KMS-11 (cell line): ENCODE measurements at regions not wholly inside any gene's neighbourhood (a gene's known extent, or its start where the extent isn't known, plus 50 kb on each side); places are given as distances from the start of the nearest gene placed in this dataset.

Experiments
- H2AFZ ChIP-seq: fragments of 200-600 bp; sonication (generic); 2 replicates; pipeline ENCODE4 v1.6.1; 2016; ENCODE audit warnings: antibody characterized with exemption, mixed run types, low read depth
- H3K27ac ChIP-seq: fragments of 200-600 bp; sonication (generic); 2 replicates; pipeline ENCODE4 v1.6.1; 2016; ENCODE audit warnings: mild to moderate bottlenecking, mixed run types
- H3K27me3 ChIP-seq: fragments of 200-600 bp; sonication (generic); 2 replicates; pipeline ENCODE4 v1.6.1; 2017; ENCODE audit warnings: mild to moderate bottlenecking, low read depth, mixed run types, moderate library complexity; ENCODE audit not compliant: insufficient read depth
- H3K36me3 ChIP-seq: fragments of 200-600 bp; sonication (generic); 2 replicates; pipeline ENCODE4 v1.6.1; 2017; ENCODE audit warnings: mild to moderate bottlenecking, mixed run types; ENCODE audit not compliant: insufficient read depth
- H3K4me1 ChIP-seq: fragments of 200-600 bp; sonication (generic); 2 replicates; pipeline ENCODE4 v1.6.1; 2016; ENCODE audit warnings: mild to moderate bottlenecking, low read depth, mixed run types; ENCODE audit not compliant: poor library complexity, severe bottlenecking
- H3K4me2 ChIP-seq: fragments of 200-600 bp; sonication (generic); 2 replicates; pipeline ENCODE4 v1.7.0; 2016; ENCODE audit warnings: mild to moderate bottlenecking, mixed run types
- H3K4me3 ChIP-seq: fragments of 200-600 bp; sonication (generic); IDR thresholded peaks from 2 replicates; pipeline ENCODE4 v1.6.1; 2017; ENCODE audit warnings: low read depth, low read length, mixed read lengths; ENCODE audit not compliant: insufficient read depth
- H3K79me2 ChIP-seq: fragments of 200-600 bp; sonication (generic); 2 replicates; pipeline ENCODE4 v1.6.1; 2016; ENCODE audit warnings: low read depth, mixed run types; ENCODE audit not compliant: insufficient read depth
- H3K9ac ChIP-seq: fragments of 200-600 bp; sonication (generic); 2 replicates; pipeline ENCODE4 v1.6.1; 2016; ENCODE audit warnings: mild to moderate bottlenecking, mixed run types
- H4K20me1 ChIP-seq: fragments of 200-600 bp; sonication (generic); 2 replicates; pipeline ENCODE4 v1.6.1; 2016; ENCODE audit warnings: mild to moderate bottlenecking, mixed run types; ENCODE audit not compliant: insufficient read depth
- CTCF ChIP-seq: fragments of 200-600 bp; sonication (generic); conservative IDR thresholded peaks from 2 replicates; pipeline ENCODE4 v1.6.1; 2017; ENCODE audit warnings: low read depth, mild to moderate bottlenecking, antibody characterized with exemption, low read length, moderate library complexity, mixed read lengths

- Histone ChIP-seq H2AFZ (no peak overlapping the region), H3K36me3 (0 out of 2 replicates have a peak, but pooled peaks cover 2% of the 10 kb centered on the region), H3K4me1 (no peaks in the 10 kb centered on the region), H3K4me3 (no peak overlapping the region), H3K79me2 (no peaks in the 10 kb centered on the region), H3K4me2 (no peak overlapping the region), H3K9ac (no peak overlapping the region), H4K20me1 (no peaks in the 10 kb centered on the region), H3K27me3 (no peaks in the 10 kb centered on the region), H3K27ac (no peak overlapping the region)
- TF ChIP-seq CTCF, result no peak
These were observed 84.1 kb downstream of the ACTBL2 start for GRCh38 chr5:57398413-57399093.

- Histone ChIP-seq H3K9ac (no peak overlapping the region), H3K27ac (no peak overlapping the region), H3K4me1 (no peaks in the 10 kb centered on the region), H3K4me3 (no peak overlapping the region), H3K36me3 (no peaks in the 10 kb centered on the region), H3K4me2 (no peak overlapping the region), H2AFZ (no peak overlapping the region), H3K27me3 (no peaks in the 10 kb centered on the region), H3K79me2 (no peaks in the 10 kb centered on the region), H4K20me1 (no peaks in the 10 kb centered on the region)
- no peak for TF ChIP-seq CTCF
These were observed 85.9 kb downstream of the ACTBL2 start for GRCh38 chr5:57396701-57397100.

- H2AFZ ChIP-seq, result no peak overlapping the region
- H3K27me3 ChIP-seq, result no peaks in the 10 kb centered on the region
- H3K36me3 ChIP-seq, result no peaks in the 10 kb centered on the region
- H3K27ac ChIP-seq, result no peak overlapping the region
- no peaks in the 10 kb centered on the region for H3K4me1 ChIP-seq
- no peak overlapping the region for H3K4me3 ChIP-seq
- no peak for TF ChIP-seq CTCF
- no peaks in the 10 kb centered on the region for H4K20me1 ChIP-seq
- no peak overlapping the region for H3K9ac ChIP-seq
- H3K79me2 ChIP-seq, result no peaks in the 10 kb centered on the region
- H3K4me2 ChIP-seq, result no peak overlapping the region
These were observed 88.0 kb downstream of the ACTBL2 start for GRCh38 chr5:57394421-57395210.

GRCh38 chr5:57386958-57387357, 95.7 kb downstream of the ACTBL2 start:
- Histone ChIP-seq H3K79me2 (no peaks in the 10 kb centered on the region), H3K4me3 (no peak overlapping the region), H3K27ac (no peak overlapping the region), H2AFZ (no peak overlapping the region), H3K27me3 (no peaks in the 10 kb centered on the region), H3K4me1 (no peaks in the 10 kb centered on the region), H3K9ac (no peak overlapping the region), H3K36me3 (no peaks in the 10 kb centered on the region), H3K4me2 (no peak overlapping the region), H4K20me1 (no peaks in the 10 kb centered on the region)
- TF ChIP-seq CTCF, result no peak
